Fibroblast of lung (primary cell): ENCODE measurements at regions not wholly inside any gene's neighbourhood (a gene's known extent, or its start where the extent isn't known, plus 50 kb on each side); places are given as distances from the start of the nearest gene placed in this dataset.

Source experiments
- DNase-seq, 2 donors: peaks; one replicate each; pipeline versions ENCODE4 v3.0.0 to v3.0.0-alpha.2; 2010; ENCODE audit warnings: low read depth in 2 of 2
- H2AFZ ChIP-seq: 2 replicates; pipeline ENCODE4 v1.5.1; 2012; ENCODE audit warnings: low read length, control low read depth, inconsistent platforms
- H3K27ac ChIP-seq: 2 replicates; pipeline ENCODE4 v1.5.1; 2011; ENCODE audit warnings: low read length, control low read depth; ENCODE audit not compliant: insufficient read depth
- H3K27me3 ChIP-seq: 2 replicates; pipeline ENCODE4 v1.5.1; 2011; ENCODE audit warnings: mild to moderate bottlenecking, low read length; ENCODE audit not compliant: control insufficient read depth, insufficient read depth
- H3K36me3 ChIP-seq: 2 replicates; pipeline ENCODE4 v1.5.1; 2011; ENCODE audit warnings: low read length; ENCODE audit not compliant: control insufficient read depth, insufficient read depth
- H3K4me1 ChIP-seq: 2 replicates; pipeline ENCODE4 v1.5.1; 2011; ENCODE audit warnings: low read length; ENCODE audit not compliant: control insufficient read depth, insufficient read depth; ENCODE audit errors: extremely low read depth
- H3K4me2 ChIP-seq: 2 replicates; pipeline ENCODE4 v1.5.1; 2011; ENCODE audit warnings: low read length, control low read depth; ENCODE audit not compliant: insufficient read depth; ENCODE audit errors: extremely low read depth
- H3K4me3 ChIP-seq, 4 experiments: fragments of 200-600 bp in 1 of 4; sonication (generic) in 1 of 4; replicated peaks in 1 of 4; 2 replicates each; pipeline ENCODE4 v1.5.1; 2011 to 2016; ENCODE audit warnings: low read length in 4 of 4, low read depth in 3 of 4, mild to moderate bottlenecking in 3 of 4, control low read depth in 2 of 4, inconsistent platforms in 1 of 4, mixed read lengths in 1 of 4; ENCODE audit not compliant: insufficient read depth in 1 of 4; ENCODE audit errors: control extremely low read depth in 1 of 4
- H3K79me2 ChIP-seq: 2 replicates; pipeline ENCODE4 v1.5.1; 2012; ENCODE audit warnings: mild to moderate bottlenecking, low read length, inconsistent platforms; ENCODE audit not compliant: control insufficient read depth, insufficient read depth
- H3K9ac ChIP-seq: 2 replicates; pipeline ENCODE4 v1.5.1; 2011; ENCODE audit warnings: mild to moderate bottlenecking, low read length, control low read depth; ENCODE audit not compliant: insufficient read depth
- H3K9me3 ChIP-seq: 2 replicates; pipeline ENCODE4 v1.5.1; 2012; ENCODE audit warnings: low read depth, low read length; ENCODE audit not compliant: control insufficient read depth, insufficient read depth
- H4K20me1 ChIP-seq: 2 replicates; pipeline ENCODE4 v1.5.1; 2011; ENCODE audit warnings: low read length; ENCODE audit not compliant: control insufficient read depth, insufficient read depth; ENCODE audit errors: extremely low read depth
- CTCF ChIP-seq, 2 donors: IDR thresholded peaks in 1 of 2; conservative IDR thresholded peaks in 1 of 2; 1 replicate in 1 of 2; 2 replicates in 1 of 2; pipeline ENCODE4 v1.5.1; 2011 to 2012; ENCODE audit warnings: low read length in 2 of 2, control low read depth in 1 of 2, inconsistent platforms in 1 of 2, low read depth in 1 of 2, mild to moderate bottlenecking in 1 of 2
- EZH2 ChIP-seq: IDR thresholded peaks from 2 replicates; pipeline ENCODE4 v1.5.1; 2012; ENCODE audit warnings: low read length, control low read depth, mild to moderate bottlenecking; ENCODE audit errors: missing control alignments

- H3K27me3 ChIP-seq = no peaks in the 10 kb centered on the region
- H3K79me2 ChIP-seq = no peaks in the 10 kb centered on the region
These were observed 333.9 kb downstream of the RFC3 start for GRCh38 chr13:34151885-34152284.

GRCh38 chr13:34152409-34152808 is 334.5 kb downstream of the RFC3 start:
- no peak overlapping the region for H3K4me3 ChIP-seq
- H3K27ac ChIP-seq = no peak overlapping the region
- H3K4me1 ChIP-seq = peaks cover 2% of the 10 kb centered on the region
- TF ChIP-seq CTCF (conservative IDR thresholded peaks at IDR 0.05 in 1 of 2, IDR thresholded peaks at IDR 0.05 in 1 of 2; ENCODE audit: low read depth in 1 of 2, low read length in 2 of 2) (no peak), EZH2 (no peak)
- no peak overlapping the region for H3K9ac ChIP-seq
- no peaks in the 10 kb centered on the region for H3K27me3 ChIP-seq
- no peak overlapping the region for H2AFZ ChIP-seq
- no peaks in the 10 kb centered on the region for H4K20me1 ChIP-seq
- H3K36me3 ChIP-seq = no peaks in the 10 kb centered on the region
- DNase-seq = no peak
- no peaks in the 10 kb centered on the region for H3K9me3 ChIP-seq
- H3K4me2 ChIP-seq = no peak overlapping the region
- H3K79me2 ChIP-seq = no peaks in the 10 kb centered on the region

More at GRCh38 chr13:34151885-34152284, 333.9 kb downstream of the RFC3 start:
- Histone ChIP-seq H2AFZ (no peak overlapping the region), H3K9me3 (no peaks in the 10 kb centered on the region), H3K36me3 (no peaks in the 10 kb centered on the region), H3K27ac (no peak overlapping the region), H4K20me1 (no peaks in the 10 kb centered on the region), H3K4me3 (no peak overlapping the region), H3K4me1 (peaks cover 2% of the 10 kb centered on the region), H3K9ac (no peak overlapping the region), H3K4me2 (no peak overlapping the region)
- DNase-seq = no peak
- TF ChIP-seq CTCF (conservative IDR thresholded peaks at IDR 0.05 in 1 of 2, IDR thresholded peaks at IDR 0.05 in 1 of 2; ENCODE audit: low read depth in 1 of 2, low read length in 2 of 2) = no peak

- H3K27me3 ChIP-seq = no peaks in the 10 kb centered on the region
- no peak overlapping the region for H3K27ac ChIP-seq
- H3K4me2 ChIP-seq = no peak overlapping the region
These were observed 335.0 kb downstream of the RFC3 start for GRCh38 chr13:34152996-34153395.

More at GRCh38 chr13:34152996-34153395, 335.0 kb downstream of the RFC3 start:
- no peak for DNase-seq
- Histone ChIP-seq H3K9ac (no peak overlapping the region), H3K4me1 (peaks cover 2% of the 10 kb centered on the region), H3K9me3 (no peaks in the 10 kb centered on the region), H4K20me1 (no peaks in the 10 kb centered on the region), H3K4me3 (no peak overlapping the region), H2AFZ (no peak overlapping the region), H3K79me2 (no peaks in the 10 kb centered on the region), H3K36me3 (no peaks in the 10 kb centered on the region)
- TF ChIP-seq CTCF (conservative IDR thresholded peaks at IDR 0.05 in 1 of 2, IDR thresholded peaks at IDR 0.05 in 1 of 2; ENCODE audit: low read depth in 1 of 2, low read length in 2 of 2) (no peak), EZH2 (no peak)
